ENCODE measurements at regions not wholly inside any gene's neighbourhood (a gene's known extent, or its start where the extent isn't known, plus 50 kb on each side); places are given as distances from the start of the nearest gene placed in this dataset.

- BruUV-seq (replicated peaks), result no TSS peak
- CTCF ChIA-PET, result no interaction called here
- no peaks in the 10 kb centered on the region for H3K9me3 Mint-ChIP-seq (ENCODE audit: low read depth, unreplicated experiment)
These were observed 974.3 kb downstream of the FSTL5 start for GRCh38 chr4:161189286-161190134.

GRCh38 chr4:161188578-161188977 lies 975.2 kb downstream of the FSTL5 start:
- Mint-ChIP-seq H3K4me3 (ENCODE audit: low read depth, unreplicated experiment) (no peak overlapping the region), H3K9me3 (ENCODE audit: low read depth, unreplicated experiment) (no peaks in the 10 kb centered on the region), H3K27me3 (ENCODE audit: unreplicated experiment) (no peaks in the 10 kb centered on the region), H3K27ac (ENCODE audit: unreplicated experiment) (no peak overlapping the region), H3K4me1 (ENCODE audit: low read depth, unreplicated experiment) (peaks cover 3% of the 10 kb centered on the region), H3K36me3 (ENCODE audit: insufficient read depth, unreplicated experiment) (no peaks in the 10 kb centered on the region)
- TF ChIP-seq CTCF (IDR thresholded peaks at IDR 0.05; ENCODE audit: unreplicated experiment), result no peak
- BruUV-seq (replicated peaks), result no TSS peak
- no peak for DNase-seq
- CTCF ChIA-PET, result no interaction called here
- intact Hi-C loops (cut with micrococcal nuclease; ENCODE audit: unreplicated experiment), result no loop called here

More at GRCh38 chr4:161189286-161190134, 974.3 kb downstream of the FSTL5 start:
- DNase-seq, result no peak
- no peak overlapping the region for H3K4me3 Mint-ChIP-seq (ENCODE audit: low read depth, unreplicated experiment)
- TF ChIP-seq CTCF (IDR thresholded peaks at IDR 0.05; ENCODE audit: unreplicated experiment), result no peak
- H3K36me3 Mint-ChIP-seq (ENCODE audit: insufficient read depth, unreplicated experiment), result no peaks in the 10 kb centered on the region
- intact Hi-C loops (cut with micrococcal nuclease; ENCODE audit: unreplicated experiment), result no loop called here
- H3K4me1 Mint-ChIP-seq (ENCODE audit: low read depth, unreplicated experiment), result no peaks in the 10 kb centered on the region
- no peak overlapping the region for H3K27ac Mint-ChIP-seq (ENCODE audit: unreplicated experiment)
- H3K27me3 Mint-ChIP-seq (ENCODE audit: unreplicated experiment), result no peaks in the 10 kb centered on the region

- CTCF ChIA-PET, result no interaction called here
- Mint-ChIP-seq H3K4me3 (ENCODE audit: low read depth, unreplicated experiment) (no peak overlapping the region), H3K4me1 (ENCODE audit: low read depth, unreplicated experiment) (peaks cover 9% of the 10 kb centered on the region), H3K27me3 (ENCODE audit: unreplicated experiment) (no peaks in the 10 kb centered on the region), H3K36me3 (ENCODE audit: insufficient read depth, unreplicated experiment) (no peaks in the 10 kb centered on the region), H3K27ac (ENCODE audit: unreplicated experiment) (no peak overlapping the region), H3K9me3 (ENCODE audit: low read depth, unreplicated experiment) (no peaks in the 10 kb centered on the region)
- no peak for TF ChIP-seq CTCF (IDR thresholded peaks at IDR 0.05; ENCODE audit: unreplicated experiment)
- DNase-seq, result no peak
- no TSS peak for BruUV-seq (replicated peaks)
- intact Hi-C loops (cut with micrococcal nuclease; ENCODE audit: unreplicated experiment), result no loop called here
These were observed 976.2 kb downstream of the FSTL5 start for GRCh38 chr4:161187569-161187968.

GRCh38 chr4:161186750-161187149 lies 977.0 kb downstream of the FSTL5 start:
- Mint-ChIP-seq H3K4me1 (ENCODE audit: low read depth, unreplicated experiment) (peaks cover 9% of the 10 kb centered on the region), H3K27me3 (ENCODE audit: unreplicated experiment) (no peaks in the 10 kb centered on the region), H3K27ac (ENCODE audit: unreplicated experiment) (no peak overlapping the region), H3K4me3 (ENCODE audit: low read depth, unreplicated experiment) (no peak overlapping the region), H3K9me3 (ENCODE audit: low read depth, unreplicated experiment) (no peaks in the 10 kb centered on the region), H3K36me3 (ENCODE audit: insufficient read depth, unreplicated experiment) (no peaks in the 10 kb centered on the region)
- CTCF ChIA-PET, result no interaction called here
- TF ChIP-seq CTCF (IDR thresholded peaks at IDR 0.05; ENCODE audit: unreplicated experiment), result no peak
- no peak for DNase-seq
- no TSS peak for BruUV-seq (replicated peaks)
- intact Hi-C loops (cut with micrococcal nuclease; ENCODE audit: unreplicated experiment), result no loop called here

Measured in Calu3 (cell line).